GM19240 (cell line): ENCODE measurements at regions not wholly inside any gene's neighbourhood (a gene's known extent, or its start where the extent isn't known, plus 50 kb on each side); places are given as distances from the start of the nearest gene placed in this dataset.
"Not testable (repeated sequence)": the region's sequence is repeated elsewhere in the genome, so short reads cannot be mapped to it uniquely, and the experiment has no call there.

Experiments
- DNase-seq: peaks from one replicate; pipeline ENCODE4 v3.0.0; 2011; ENCODE audit warnings: low spot score; ENCODE audit not compliant: insufficient read length

DNA sequence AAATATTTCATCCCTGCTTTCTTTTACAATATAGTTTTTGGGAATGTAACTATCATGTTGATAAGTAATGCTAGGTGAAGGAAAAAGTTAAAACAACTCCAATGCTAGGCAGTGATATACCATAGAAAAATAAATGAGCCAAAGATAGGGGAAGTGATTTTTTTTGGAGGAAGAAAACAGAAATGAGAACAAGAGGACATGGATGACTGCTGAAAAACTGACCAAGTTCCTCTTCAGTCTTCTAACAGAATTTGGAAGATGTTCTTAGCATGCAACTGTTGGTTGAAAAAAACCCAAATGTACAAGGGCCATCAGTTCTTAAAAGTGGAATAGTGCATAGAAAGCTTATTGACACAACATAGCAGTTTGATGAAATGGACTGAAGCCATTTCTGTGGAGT, 262.5 kb upstream of the STARD13 start:
- no peak for DNase-seq

DNA sequence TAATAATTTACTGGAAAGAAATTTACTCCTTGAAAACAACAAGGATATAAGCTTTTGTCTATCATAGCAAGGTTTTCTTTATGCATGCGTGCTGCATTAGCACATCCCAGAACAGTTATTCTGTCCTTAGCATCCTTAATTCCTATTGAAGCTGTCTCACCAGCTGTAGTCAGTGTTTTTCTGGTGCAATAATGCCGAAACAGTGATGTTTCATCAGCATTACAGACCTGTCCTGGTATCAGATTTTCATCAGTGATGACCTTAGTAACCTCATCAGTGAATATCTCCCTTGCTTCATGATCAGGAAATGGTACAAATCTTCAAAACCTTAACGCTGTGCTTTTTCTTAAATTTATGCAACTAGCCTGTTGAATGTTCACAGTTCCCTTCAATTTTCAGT, 264.7 kb upstream of the STARD13 start:
- no peak for DNase-seq

DNA sequence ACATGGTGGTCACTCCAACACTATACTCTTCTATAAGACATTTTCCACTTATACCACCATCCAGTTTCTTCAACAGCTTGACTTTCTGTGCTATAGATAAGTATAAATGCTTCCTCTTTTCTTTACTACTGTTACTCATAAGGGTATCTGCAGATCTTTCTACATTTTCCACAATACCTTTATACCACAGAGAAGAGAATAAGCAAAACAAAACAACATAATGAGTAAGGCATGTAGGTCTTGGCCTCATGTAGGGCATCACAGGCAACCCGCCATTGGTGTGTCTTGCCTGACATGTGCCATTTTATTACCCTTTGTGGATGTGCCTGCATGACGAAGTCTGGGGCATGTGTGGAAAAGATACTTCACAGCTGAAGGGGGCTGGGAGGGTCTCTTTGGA, 265.3 kb upstream of the STARD13 start:
- DNase-seq, result no peak

DNA sequence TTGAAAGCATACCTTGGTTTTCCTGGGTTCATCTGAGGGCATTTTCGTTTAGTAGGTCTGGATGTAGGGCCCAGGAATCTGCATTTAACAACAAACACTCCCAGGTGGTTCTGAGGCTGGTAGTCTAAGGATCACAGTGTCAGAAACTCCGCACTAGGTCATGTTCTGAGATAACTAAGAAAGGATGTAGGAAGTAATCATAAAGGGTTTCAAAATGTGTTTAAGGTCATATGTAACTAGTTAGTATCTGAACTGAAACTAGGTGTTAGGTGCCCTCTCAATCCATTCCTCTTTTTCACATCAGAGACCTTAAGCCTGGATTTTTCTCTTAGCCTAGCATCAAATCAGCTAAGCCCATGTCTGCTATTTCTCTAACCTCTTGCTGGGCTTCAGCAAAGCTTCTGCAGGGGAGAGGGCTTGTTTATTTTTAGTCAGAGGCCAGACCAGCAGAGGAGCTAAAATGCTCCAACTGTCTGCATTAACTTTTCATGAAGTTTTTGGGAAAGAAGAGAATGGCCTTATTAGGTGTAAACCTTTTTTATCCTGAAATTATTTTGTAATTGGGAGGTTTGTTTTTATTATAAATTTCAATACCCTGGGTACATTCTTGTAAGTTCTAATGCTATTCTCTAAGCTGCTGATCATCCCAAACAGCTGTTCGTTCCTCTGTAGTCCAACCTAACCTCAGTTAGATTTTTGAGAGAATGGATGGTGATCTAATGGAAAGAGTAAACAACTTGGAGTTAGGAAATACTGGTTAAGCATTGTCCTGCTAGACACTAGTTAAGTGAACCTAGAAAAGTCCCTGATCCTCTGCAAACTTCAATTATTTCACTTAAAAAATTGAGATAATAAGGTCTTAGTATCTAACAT, 262.8 kb upstream of the RFC3 start:
- DNase-seq, result no peak

DNA sequence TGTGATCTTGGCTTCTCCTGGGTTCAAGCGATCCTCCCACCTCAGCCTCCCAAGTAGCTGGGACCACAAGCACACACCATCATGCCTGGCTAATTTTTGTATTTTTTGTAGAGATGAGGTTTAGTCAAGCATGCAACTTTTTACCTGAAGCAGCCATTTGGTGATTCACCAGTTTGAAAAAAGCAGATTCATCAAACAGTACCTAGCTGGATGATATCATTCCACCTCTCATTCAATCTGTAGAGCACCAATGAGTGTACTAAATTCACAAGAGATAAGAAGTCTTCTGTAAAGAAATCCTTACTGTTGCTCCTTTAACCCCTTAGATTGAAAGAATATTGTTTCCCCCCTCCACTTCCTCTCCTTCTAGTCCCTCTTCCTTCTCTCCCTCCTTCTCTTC, 261.1 kb upstream of the RFC3 start:
- no peak for DNase-seq

DNA sequence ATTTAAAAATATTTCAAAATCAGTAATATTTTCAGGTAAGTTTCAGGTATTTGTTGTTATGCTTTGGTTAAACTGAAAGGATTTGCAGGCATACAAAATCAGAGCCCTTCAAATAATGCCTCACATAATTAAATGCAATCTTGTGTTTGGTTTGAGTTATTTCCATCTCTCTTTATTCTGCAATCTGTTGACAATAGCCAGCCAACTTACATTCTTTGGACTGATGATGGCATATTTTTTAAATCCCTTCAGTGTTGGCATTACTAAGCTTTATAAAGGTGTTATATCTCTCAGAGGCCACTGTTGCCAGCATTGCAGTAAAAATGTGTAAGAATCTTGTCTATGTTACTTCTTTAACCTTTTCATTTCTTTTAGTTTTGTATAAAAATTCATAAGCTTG, 257.2 kb upstream of the RFC3 start:
- DNase-seq, result no peak

DNA sequence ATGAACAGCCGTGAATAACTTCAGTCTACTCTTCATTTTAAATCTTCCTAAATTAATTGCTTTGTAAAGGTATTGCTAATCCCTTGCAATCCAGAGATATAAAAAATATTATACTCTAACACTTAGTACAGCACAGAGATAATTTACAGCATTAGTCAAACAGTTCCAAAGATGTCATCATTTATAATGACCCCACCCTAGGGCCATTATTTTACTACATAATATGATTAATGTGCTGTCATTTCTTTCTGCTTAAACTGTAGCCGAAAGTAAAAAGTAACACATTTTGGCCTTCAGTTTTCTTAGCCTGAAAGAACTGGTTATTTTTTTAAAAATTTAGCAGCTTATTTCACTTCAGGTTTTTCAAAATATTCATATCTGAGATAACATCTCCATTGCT, 256.3 kb upstream of the RFC3 start:
- DNase-seq, result no peak

DNA sequence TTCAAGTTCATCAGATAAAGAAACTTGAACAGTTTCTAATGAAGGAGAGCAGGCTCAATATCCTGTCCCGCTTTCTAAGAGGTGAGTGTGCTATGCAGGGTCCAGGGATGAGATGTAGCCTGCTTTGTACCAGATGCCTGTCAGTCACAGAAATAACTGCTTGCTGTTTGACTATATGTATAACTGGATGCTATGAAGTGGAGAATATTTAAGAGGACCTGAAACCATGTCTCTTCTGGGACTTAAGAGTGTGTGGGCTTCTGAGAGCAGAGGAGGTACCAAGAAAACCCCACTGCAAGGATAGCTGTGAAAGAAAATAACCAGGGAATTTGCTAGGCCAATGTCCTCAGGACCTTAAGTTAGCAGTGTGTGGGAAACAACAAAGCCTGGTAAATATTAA, 246.3 kb upstream of the RFC3 start:
- DNase-seq, result peak; percentile 3

DNA sequence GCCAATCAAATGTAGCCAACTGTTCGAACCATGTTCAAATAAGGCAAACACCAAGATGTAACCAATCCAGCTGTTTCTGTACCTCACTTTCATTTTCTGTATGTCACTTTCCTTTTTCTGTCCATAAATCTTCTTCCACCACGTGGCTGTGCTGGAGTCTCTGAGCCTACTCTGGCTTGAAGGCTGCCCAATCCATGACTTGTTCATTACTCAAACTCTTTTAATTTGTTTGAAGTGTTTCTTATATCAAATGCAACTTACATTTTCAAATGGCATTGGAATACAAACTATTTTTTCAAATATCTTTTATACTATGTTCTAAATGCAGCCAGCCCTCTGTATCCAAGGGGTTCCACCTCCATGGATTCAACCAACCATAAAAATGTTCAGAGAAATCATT, 245.6 kb upstream of the RFC3 start:
- not testable (repeated sequence) for DNase-seq

DNA sequence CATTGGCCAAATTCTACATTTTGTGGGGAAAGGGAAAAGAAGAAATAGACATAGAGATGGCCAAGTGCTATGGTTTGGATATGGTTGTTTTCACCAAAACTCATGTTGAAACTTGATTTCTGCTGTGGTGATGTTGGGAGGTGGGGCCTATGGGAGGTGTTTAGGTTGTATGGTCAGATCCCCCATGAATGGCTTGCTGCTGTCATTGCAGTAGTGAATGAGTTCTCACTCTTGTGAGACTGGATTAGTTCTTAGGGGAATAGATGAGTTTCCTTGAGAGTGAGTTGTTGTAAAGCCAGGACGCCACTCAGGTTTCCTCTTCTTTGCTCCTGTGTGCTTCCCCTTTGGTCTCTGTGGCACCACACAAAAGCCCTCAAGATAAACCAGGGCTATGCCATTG, 242.6 kb upstream of the RFC3 start:
- DNase-seq, result no peak

DNA sequence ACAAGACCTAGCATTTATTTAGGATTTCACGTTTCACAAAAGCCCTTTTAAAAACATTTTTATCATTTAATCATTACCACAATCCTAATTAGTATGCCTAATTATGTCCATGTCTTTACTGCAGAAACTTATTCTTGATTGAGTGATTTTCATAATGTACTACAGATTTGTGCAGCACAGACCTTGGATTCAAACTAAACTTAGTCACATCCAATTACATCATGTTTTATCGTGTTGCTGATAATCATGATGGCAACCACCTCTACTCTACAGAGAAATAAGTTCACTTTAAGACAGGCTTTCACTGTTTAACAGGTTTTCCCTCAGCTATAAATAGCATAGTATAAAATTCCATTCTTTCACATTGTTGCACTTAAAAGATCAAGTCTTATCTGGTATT, 240.9 kb upstream of the RFC3 start:
- no peak for DNase-seq

DNA sequence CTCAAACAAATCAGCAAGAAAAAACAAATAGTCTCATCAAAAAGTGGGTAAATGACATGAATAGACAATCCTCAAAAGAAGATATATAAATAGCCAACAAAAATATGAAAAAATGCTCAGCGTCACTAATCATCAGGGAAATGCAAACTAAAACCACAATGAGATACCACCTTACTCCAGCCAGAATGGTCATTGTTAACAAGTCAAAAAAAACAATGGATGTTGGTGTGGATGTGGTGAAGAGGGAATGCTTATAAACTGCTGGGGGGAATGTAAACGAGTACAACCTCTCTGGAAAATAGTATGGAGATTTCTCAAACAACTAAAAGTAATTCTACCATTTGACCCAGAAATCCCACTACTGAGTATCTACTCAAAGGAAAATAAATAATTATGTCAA, 239.2 kb upstream of the RFC3 start:
- no peak for DNase-seq

DNA sequence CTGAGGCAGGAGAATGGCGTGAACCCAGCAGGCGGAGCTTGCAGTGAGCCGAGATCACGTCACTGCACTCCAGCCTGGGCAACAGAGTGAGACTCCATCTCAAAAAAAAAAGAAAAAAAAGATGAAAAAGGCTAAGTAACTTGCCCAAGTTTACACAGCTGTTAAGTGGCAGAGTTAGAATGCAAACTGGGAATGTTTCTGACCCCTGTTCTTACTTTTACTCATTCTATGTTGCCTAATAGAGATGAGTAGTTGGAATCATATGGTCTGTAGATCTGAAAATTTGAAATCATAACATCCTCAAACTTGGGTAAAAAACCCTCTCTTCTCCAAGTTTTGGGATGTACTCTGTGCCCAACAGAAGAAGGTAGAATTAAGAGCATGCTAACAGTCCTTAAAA, 235.8 kb upstream of the RFC3 start:
- no peak for DNase-seq

DNA sequence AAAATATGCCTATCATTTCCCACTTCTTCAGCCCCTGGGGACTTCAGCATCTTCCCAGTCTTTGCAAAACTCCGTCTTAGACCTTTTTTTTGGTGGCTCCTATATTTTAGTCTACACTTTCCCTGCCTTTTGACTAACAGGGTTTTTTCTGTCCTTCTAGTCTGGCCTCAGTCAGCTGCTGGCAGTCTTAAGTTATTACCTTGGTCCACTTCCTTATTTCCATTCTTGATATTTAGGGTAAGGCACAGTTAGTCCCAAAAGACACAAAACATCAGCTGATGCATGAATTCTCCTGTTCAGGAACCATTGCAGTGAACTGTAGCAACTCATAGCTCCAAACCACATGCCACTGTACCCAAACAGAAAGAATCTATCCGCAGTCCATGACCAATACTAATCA, 234.6 kb upstream of the RFC3 start:
- DNase-seq, result no peak

DNA sequence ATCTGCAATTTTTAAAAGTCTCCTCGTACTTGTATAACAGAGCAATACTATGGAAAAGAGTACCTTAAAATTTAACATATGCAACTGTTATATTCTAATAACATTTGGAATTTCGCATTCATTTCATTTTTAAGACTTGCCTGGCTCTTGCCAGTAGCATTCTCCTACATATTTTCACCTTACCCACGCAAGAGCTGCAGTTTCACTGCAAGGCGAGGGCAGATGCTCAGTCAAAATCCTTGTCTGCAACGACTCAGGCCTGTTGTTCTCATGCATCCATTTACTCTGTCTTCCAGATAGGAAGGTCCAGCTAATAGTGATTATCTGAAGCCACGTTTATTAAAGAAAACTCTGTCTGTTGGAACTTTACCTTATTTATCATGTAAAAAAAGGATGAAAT, 227.0 kb upstream of the RFC3 start:
- DNase-seq, result no peak

DNA sequence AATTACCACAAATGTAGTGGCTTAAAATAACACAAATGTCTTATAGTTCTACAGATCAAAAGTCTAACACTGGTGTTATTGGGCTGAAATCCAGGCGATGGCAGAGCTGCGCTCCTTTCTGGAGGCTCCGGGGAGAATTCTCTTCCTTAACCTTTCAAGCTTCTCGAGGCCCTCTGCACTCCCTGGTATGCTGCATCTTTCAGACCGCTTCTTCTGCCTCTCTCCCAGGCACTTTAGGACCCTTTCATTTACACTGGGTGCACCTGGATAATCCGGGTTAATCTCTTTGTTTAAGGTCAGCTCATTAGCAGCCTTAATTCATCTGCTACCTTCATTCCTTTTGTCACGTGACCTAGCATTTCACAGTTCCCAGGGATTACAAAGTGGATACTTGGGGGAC, 211.3 kb upstream of the RFC3 start:
- no peak for DNase-seq

DNA sequence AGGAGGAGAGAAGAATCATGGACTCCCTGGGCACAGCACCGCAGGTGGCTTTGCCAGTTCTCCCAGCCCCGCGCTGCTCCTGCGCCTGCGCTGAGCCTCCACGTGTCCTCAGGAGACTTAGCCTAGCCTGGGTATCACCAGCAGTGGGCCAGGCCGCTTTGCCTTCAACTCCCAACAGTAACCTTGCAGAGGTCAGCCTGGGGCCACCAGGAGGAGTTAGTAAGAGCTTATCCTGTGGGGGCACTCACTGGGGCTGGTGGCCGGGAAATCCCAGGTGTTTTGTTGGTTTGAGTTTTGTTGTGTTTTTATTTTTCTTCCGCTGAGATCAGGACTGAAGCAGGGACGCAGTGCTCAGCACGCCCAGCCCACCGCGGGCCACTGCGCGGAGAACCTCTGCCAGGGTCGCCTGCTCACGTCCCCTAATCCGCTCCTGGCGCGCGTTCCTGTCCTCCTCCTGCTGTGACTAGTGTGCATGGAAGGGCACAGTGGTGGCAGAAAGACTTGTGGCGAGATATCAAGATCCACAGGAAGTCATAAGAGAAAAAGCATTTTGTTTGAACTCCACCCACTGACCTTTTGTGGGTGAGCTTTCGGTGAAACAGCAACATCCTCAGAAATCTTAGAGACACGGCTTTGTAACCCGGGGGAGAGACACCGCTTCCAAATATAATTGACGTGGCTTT, 207.4 kb upstream of the RFC3 start:
- no peak for DNase-seq

DNA sequence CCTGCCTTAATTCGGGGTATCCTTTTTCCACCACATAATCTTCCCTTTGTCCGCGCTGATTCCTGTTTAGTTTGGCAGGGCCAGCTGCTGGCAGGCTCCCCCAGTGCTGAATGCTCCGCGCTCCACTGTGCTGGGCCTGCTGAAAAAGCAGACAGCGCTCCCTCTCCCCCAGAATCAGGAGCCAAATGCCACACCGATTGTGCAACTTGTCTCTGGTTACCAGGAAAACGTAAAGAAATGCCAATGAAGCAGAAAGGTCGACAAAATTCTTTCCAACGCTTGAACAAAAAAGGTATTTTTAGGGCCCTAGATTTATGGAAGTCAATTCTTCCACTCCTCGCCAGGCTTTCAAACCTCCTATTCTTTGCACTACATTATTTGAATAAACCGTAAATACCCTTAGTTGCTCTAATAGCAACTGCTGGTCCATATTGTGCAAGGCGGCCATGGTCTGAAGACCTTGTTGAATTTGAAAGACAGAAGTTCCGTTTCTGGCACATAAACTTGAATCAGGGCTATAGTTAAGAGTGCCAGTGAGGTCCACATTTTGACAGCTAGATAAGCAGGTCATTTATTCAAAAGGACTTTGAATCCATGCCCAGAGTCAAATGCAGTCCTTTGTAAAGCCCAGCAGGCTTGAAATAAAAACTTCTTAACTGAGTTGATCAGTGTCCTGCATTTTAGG, 206.7 kb upstream of the RFC3 start:
- no peak for DNase-seq

DNA sequence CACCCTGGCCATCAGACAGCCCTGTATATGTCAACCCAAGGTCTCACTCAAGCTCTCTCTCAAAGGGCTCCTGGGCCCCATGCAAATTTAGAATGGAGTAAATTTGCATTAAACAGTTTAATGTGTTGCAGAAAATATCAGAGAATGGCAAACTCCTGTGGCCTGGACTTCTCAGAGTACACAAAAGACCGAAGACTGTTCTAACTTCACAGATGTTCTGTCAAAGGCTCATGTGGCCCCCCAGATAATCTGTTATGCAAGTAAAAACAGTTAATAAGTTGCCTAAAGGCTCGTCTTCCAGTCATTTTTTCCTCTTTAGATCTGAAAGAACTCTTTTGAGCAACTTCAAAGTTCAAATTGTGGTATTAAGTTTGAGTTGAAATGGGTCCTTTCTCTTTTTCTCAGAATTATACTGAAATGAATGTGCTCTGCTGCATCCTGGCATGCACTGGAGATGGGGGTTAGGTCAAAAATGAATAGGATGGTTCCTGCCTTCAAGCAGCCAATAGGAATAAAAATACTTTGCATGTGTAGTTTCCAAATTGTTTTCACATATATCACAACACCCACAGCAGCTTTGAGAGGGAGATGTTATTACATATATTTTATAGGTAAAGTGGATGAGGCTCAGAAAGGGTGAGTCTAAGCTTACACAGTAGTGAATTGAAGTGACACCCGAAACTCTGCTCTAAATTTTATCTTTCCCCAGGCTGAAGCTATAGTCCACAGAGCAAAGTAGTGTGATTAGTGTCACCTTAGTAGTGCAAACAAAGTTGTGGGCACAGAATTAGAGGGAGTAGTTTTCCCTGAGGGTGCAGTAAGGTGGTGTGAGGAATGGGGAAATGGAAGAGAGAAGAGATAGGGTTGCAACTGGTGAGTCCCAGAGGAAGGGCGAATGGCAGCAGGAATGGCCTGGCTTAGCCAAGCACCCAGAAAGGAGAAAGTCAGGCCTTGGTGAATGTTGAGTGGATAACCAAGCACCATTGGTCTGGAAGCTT, 205.0 kb upstream of the RFC3 start:
- peak; percentile 14 for DNase-seq

DNA sequence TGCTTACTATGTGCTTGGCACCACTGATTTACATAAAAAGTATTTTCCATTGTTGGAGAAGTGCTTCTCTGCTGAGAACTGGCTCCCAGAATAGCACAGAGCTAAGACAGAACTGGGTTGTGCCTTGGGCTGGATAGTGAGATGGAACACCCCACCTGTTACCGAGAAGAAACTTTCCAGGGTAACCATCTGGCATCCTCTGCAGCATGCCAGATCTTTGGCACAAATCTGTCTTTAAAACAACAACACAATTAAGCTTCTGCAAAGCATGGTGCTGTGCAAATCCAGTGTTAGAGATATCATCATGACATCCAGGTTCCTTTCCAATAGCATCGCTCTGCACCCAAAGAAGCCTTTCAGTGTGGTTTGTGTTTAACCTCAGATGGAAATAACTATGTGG, 202.5 kb upstream of the RFC3 start:
- no peak for DNase-seq

DNA sequence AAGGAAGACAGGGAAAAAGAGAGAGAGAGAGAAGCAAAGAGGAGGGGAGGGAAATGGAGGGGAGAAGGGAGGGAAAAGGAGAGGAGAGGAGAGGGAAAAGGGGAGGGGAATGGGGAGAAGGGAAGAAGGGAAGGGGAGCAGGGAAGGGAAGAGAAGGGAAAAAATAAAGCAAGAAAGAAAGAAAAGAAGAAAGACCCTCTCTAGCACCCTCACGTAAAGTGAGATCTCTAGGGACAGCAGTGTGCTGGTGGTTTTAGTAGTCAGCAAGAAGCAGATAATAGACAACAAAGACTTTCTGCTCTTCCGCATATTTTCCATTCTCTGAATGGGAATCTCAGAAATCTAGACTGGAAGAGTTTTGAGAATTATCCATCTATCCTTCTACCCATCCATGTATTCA, 201.8 kb upstream of the RFC3 start:
- no peak for DNase-seq
